CD4-positive, alpha-beta T cell treated with Interleukin-1 beta for 1 hour (primary cell): ENCODE measurements at regions not wholly inside any gene's neighbourhood (a gene's known extent, or its start where the extent isn't known, plus 50 kb on each side); places are given as distances from the start of the nearest gene placed in this dataset.

Experiments
- DNase-seq, 2 donors: peaks; one replicate each; pipeline ENCODE4 v3.0.0-alpha.2; 2020 to 2022

- DNase-seq: no peak
Observed at GRCh38 chr10:6919077-6919476, 339.0 kb upstream of the PRKCQ start.

DNA sequence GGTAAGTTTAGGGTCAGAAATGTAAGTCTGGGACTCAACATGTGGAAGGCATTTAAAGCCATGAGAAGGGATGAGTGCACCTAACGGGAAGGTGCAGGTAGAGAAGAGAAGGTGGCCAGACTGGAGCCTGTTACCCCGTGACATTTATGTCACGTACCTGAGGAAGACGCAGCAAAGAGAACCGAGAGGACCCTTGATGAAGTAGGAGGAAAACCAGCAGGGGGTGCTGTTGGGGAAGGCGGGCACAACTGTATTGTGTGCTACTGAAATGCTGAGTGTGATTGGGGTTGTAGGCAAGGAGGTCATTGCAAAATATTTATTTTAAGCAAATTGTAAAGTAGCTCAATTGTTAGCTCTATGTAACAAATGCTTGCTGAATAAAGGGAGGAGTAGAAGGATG lies 338.2 kb upstream of the PRKCQ start:
- DNase-seq: peak; percentile 59 to 75

DNA sequence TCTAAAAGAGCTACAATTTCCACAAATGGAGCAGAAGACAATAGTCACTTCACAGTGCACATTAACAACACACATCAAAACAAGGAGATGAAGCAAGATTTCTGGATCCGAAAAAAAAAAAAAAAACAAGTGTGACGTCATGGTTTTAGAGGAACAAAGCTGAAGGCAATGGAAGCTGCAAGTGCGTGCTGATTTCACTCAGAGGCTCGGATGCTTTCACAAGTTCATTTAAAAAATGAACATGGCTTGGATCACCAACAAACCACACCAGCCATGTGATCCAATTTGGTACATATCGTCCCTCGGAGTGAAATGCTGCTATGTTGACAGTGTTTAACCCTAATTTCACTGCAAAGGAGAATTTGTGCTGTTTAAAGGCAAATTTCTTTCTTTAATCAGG lies 337.0 kb upstream of the PRKCQ start:
- peak in 1 of 2 donors; percentile 13 for DNase-seq

DNA sequence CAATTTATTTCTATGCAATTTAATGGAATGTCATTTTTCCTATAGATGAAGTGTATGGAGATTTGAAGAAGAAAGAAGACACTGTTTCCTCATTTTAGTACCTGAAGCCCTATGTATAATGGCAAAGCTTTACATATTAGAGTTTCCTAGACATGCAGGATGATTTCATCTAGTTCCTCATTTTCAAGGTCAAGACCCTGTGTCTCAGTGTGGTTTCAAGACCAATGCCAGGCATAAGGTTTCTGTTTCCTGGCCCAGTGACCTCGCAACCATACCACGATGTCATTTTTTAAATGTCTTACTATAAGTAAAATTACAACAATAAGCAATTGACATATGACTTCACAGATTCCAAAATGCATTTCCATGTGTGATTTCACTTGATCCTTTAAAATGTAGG lies 336.5 kb upstream of the PRKCQ start:
- peak in 1 of 2 donors; percentile 7 for DNase-seq

GRCh38 chr10:6915307-6915706 lies 335.2 kb upstream of the PRKCQ start:
- no peak for DNase-seq

- DNase-seq: no peak
Observed at GRCh38 chr10:6912929-6913328, 332.9 kb upstream of the PRKCQ start.

DNA sequence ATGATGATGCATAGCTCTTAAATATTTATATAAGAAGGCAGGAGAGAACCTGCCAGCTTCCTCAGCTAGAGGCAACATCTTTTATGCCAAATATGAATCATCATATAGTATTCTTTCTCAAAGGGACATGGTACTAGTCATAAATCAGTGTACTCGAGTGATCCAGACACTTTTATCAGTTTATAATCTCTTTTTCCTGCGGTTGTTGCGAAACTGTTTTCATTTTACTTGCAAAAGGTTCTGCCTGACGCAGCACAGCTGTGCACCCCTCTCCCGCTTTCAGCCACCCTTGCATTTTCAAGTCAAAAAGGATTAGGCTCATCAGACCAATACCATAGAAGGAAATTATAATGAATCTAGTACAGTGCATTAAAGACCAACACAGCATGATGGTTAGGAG lies 332.3 kb upstream of the PRKCQ start:
- DNase-seq: no peak

- DNase-seq: no peak
Observed at GRCh38 chr10:6912021-6912420, 331.9 kb upstream of the PRKCQ start.

- DNase-seq: no peak
Observed at GRCh38 chr10:6909905-6910560, 330.0 kb upstream of the PRKCQ start.

- DNase-seq: no peak
Observed at GRCh38 chr10:6907877-6908530, 327.9 kb upstream of the PRKCQ start.

- DNase-seq: no peak
Observed at GRCh38 chr10:6894405-6894804, 314.3 kb upstream of the PRKCQ start.

DNA sequence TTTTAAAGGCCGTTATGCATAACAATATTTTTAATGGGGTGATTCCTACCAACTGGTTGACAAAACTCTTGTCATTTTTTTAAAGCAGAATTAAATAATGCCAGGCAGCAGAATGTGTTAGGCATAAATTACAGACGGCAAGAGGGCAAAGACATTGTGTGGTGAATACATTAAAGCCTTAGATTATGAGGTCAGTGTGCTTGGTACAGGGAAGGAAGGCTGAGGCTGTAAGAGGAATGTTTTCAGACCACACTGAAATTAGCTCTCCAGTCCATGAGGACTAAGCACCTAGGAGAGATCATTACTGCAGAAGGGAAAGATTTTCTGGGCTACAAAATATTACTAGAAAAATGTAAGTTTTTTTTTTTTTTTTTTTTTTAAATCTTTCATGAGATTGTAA lies 312.8 kb upstream of the PRKCQ start:
- DNase-seq: no peak

DNA sequence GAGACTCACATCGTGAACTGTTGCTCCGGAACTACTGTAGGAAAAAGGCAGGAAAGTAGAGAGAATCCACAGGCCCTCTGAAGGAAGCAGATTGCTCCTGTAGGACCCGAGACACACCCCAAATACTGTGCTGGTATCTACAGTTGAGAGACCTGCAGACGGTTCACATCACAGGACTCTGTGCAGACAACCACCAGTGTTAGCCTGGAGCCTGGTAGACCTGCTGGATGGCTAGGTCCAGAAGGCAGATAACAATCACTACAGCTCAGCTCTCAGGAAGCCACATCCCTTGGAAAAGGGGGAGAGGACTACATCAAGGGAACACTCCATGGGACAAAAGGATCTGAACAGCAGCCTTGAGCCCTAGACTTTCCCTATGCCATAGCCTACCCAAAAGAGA lies 311.8 kb upstream of the PRKCQ start:
- DNase-seq: no peak

DNA sequence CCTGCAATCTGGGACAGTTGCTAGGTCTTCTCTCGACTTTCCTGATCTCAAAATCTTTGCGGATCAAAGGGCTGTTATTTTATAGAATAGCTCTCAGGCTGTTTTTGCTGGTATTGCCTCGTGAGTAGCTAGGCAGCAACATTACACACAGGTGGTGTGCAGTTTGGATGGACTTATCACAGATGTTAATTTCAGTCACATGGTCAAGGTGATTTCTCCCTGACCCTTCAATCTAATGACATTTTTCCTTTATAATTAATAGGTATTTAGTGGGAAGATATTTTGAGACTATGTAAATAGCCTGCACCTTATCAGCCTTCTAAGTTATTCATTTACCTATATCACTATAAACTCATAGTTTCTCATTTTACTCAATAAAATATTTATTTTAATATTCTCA lies 309.6 kb upstream of the PRKCQ start:
- DNase-seq: no peak

GRCh38 chr10:6888434-6888833 lies 308.4 kb upstream of the PRKCQ start:
- no peak for DNase-seq

- DNase-seq: no peak
Observed at GRCh38 chr10:6885284-6885683, 305.2 kb upstream of the PRKCQ start.

DNA sequence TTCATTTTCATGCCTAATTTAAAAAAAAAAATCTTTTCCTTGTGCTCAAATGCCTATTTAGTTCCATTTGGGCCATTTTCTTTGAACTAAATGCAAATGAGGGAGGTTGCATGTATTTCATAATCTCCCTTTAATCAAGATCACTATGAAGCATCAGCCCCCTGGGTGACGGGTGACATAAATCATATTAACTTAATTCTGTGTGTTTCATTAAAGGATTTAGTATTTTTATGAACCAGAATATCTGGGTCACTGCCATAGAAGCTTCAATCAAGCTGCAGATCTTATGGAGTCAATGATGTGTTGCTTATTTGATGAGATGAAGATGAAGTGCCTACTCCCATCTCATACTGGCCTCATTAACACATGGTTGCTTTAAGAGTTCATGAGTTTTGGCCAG lies 301.9 kb upstream of the PRKCQ start:
- no peak for DNase-seq

GRCh38 chr10:6877722-6878392 lies 297.8 kb upstream of the PRKCQ start:
- DNase-seq: no peak

GRCh38 chr10:6877336-6877721 lies 297.3 kb upstream of the PRKCQ start:
- DNase-seq: no peak

- no peak for DNase-seq
Observed at GRCh38 chr10:6875269-6875865, 295.3 kb upstream of the PRKCQ start.

DNA sequence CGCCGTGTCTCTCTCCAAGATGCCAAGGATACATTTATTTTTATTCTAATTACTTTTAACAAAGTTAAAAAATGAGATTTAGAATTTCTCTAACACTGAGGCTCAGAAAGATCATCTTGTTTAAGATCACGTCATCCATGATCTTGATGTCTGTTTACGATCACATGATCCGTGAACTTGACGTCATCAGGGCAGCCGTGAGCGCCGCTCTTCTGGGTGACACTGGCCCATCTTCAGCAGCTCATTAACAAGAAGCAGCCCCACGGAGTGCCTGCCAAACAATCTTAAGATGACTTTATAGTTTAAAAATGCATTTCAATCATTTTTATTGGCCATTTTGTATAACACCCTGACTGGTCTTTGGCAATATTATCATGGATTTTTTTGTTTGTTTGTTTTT lies 291.1 kb upstream of the PRKCQ start:
- DNase-seq: no peak

GRCh38 chr10:6868036-6868725 lies 288.1 kb upstream of the PRKCQ start:
- no peak for DNase-seq

GRCh38 chr10:6866757-6867156 lies 286.7 kb upstream of the PRKCQ start:
- DNase-seq: no peak
